SK-MEL-5 (cell line): ENCODE measurements at regions not wholly inside any gene's neighbourhood (a gene's known extent, or its start where the extent isn't known, plus 50 kb on each side); places are given as distances from the start of the nearest gene placed in this dataset.

Experiments
- DNase-seq: peaks from one replicate; pipeline ENCODE4 v3.0.0-alpha.2; 2016; ENCODE audit warnings: low read depth, low spot score
- in situ Hi-C: cut with HindIII; loops from 2 replicates; pipeline ENCODE4 v1.10.0; 2016; ENCODE audit warnings: low sequenced_read_pairs, high pct_unique_total_duplicates, low pct_unique_long_range_greater_than_20kb
- small RNA-seq, 2 experiments: library from RNA; depleted of rRNA; stranded (forward); fragments of <200 nt; gene quantifications; one replicate each; pipeline ENCODE3, GENCODE V24; 2014

DNA sequence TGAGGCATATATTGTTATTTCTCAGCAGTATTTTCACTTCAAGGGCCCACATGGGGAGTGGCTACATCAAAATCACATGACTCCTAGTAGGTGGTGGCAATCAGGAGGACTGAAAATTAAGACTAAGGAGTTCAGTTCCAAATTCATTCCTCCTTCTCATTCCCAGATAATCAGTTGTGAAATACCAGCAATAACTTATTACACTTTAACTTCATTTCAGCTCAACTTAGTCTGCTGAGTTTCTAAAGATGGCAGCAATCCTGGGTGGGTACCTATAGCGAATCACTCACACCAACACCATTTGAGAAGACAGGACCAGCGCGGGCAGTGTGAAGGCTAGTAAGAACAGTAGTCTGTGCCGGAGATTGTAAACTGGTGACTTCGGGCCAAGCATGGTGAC is 63.9 kb upstream of the SLC10A2 start:
- in situ Hi-C loops: no loop called here
- DNase-seq: no peak

Small RNAs in the stretch of these regions (small RNA-seq; reads per million reads assigned to genes)
- gene RF00402: 0 reads per million in 2 experiments
- gene RF02090: 0 reads per million in 2 experiments
- gene RF02091: 0 reads per million in 2 experiments
- gene RNA5SP38: 0 to 0.76 reads per million in 2 experiments
